Nephron (organoid): ENCODE measurements at regions not wholly inside any gene's neighbourhood (a gene's known extent, or its start where the extent isn't known, plus 50 kb on each side); places are given as distances from the start of the nearest gene placed in this dataset.

Experiments used
- H3K27ac Mint-ChIP-seq, 3 experiments: 2 replicates each; pipeline ENCODE4 v1.8.0; 2020; ENCODE audit warnings: mixed read lengths in 3 of 3, mild to moderate bottlenecking in 2 of 3, moderate library complexity in 1 of 3
- H3K27me3 Mint-ChIP-seq: 2 replicates; pipeline ENCODE4 v1.8.0; 2021; ENCODE audit warnings: low read depth, mild to moderate bottlenecking, moderate library complexity, mixed read lengths
- H3K36me3 Mint-ChIP-seq: 2 replicates; pipeline ENCODE4 v1.8.0; 2020; ENCODE audit warnings: low read depth, mixed read lengths
- H3K4me1 Mint-ChIP-seq: 2 replicates; pipeline ENCODE4 v1.8.0; 2020; ENCODE audit warnings: mixed read lengths
- H3K4me3 Mint-ChIP-seq, 3 experiments: 2 replicates each; pipeline ENCODE4 v1.8.0; 2020; ENCODE audit warnings: mild to moderate bottlenecking in 3 of 3, mixed read lengths in 3 of 3, moderate library complexity in 2 of 3
- H3K9me3 Mint-ChIP-seq: 2 replicates; pipeline ENCODE4 v1.8.0; 2020; ENCODE audit warnings: mixed read lengths
- CTCF ChIP-seq, 3 experiments: fragments of 200-600 bp; sonication (generic); IDR thresholded peaks; one replicate each; pipeline ENCODE4 v1.5.0; 2021; ENCODE audit warnings: antibody characterized with exemption in 3 of 3; ENCODE audit not compliant: unreplicated experiment in 3 of 3

DNA sequence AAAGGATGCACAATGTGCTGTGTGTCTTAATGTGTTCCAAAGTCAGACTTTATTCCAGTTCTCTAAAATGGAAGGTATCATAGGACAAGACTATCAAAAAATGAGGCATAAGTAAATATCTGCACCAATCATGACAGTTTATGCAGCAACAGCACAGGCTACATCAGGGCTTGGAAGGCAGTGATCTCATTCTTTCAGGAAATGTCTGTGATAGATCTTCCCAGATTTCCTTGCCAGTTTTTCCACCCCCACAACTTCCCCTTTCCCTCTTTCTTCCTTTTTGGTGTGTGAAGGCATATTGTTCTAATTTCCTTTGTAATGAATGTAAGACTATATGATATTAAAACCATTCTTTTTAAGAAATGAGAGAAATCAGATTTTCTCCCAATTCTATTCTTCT, 326.7 kb downstream of the ATP23 start:
- Mint-ChIP-seq H3K4me1 (peaks cover 33% of the 10 kb centered on the region), H3K27ac (peak overlapping the region; percentile 28 to 59 (median 58)), H3K9me3 (no peaks in the 10 kb centered on the region), H3K4me3 (no peak overlapping the region), H3K36me3 (no peaks in the 10 kb centered on the region), H3K27me3 (no peaks in the 10 kb centered on the region)
- no peak for TF ChIP-seq CTCF (IDR thresholded peaks at IDR 0.05; ENCODE audit: unreplicated experiment in 3 of 3)

GRCh38 chr12:58269476-58269875, 328.1 kb downstream of the ATP23 start:
- Mint-ChIP-seq H3K27ac (peak overlapping the region; percentile 6 to 58 (median 29)), H3K4me1 (peaks cover 33% of the 10 kb centered on the region)

GRCh38 chr12:58270966-58271705, 329.8 kb downstream of the ATP23 start:
- H3K27me3 Mint-ChIP-seq = no peaks in the 10 kb centered on the region
- H3K36me3 Mint-ChIP-seq = no peaks in the 10 kb centered on the region
- peaks cover 3% of the 10 kb centered on the region for H3K9me3 Mint-ChIP-seq
- peaks cover 33% of the 10 kb centered on the region for H3K4me1 Mint-ChIP-seq
- H3K27ac Mint-ChIP-seq = peak overlapping the region in 1 of 3 experiments; percentile 8
- no peak overlapping the region for H3K4me3 Mint-ChIP-seq
- no peak for TF ChIP-seq CTCF (IDR thresholded peaks at IDR 0.05; ENCODE audit: unreplicated experiment in 3 of 3)

More at GRCh38 chr12:58269476-58269875, 328.1 kb downstream of the ATP23 start:
- no peaks in the 10 kb centered on the region for H3K36me3 Mint-ChIP-seq
- H3K9me3 Mint-ChIP-seq = no peaks in the 10 kb centered on the region
- H3K4me3 Mint-ChIP-seq = no peak overlapping the region
- no peaks in the 10 kb centered on the region for H3K27me3 Mint-ChIP-seq
- TF ChIP-seq CTCF (IDR thresholded peaks at IDR 0.05; ENCODE audit: unreplicated experiment in 3 of 3) = no peak

- Mint-ChIP-seq H3K9me3 (peaks cover 12% of the 10 kb centered on the region), H3K27ac (no peak overlapping the region), H3K4me3 (no peak overlapping the region), H3K36me3 (no peaks in the 10 kb centered on the region), H3K4me1 (peaks cover 33% of the 10 kb centered on the region), H3K27me3 (no peaks in the 10 kb centered on the region)
- no peak for TF ChIP-seq CTCF (IDR thresholded peaks at IDR 0.05; ENCODE audit: unreplicated experiment in 3 of 3)
Observed at GRCh38 chr12:58272461-58272860, 331.1 kb downstream of the ATP23 start.

DNA sequence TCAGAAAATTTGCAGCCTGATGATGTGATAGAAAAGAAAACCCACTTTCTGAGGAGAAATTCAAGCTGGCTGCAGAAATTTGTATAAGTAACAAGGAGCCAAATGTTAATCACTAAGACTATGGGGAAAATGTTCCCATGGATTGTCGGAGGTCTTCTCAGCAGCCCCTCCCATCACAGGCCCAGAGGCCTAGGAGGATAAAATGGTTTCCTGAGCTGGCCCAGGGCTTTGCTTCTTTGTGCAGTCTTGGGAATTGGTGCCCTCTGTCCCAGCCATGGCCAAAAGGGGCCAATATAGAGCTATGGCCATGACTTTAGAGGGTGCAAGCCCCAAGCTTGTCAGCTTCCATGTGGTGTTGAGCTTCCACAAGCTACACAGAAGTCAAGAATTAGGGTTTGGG, 335.9 kb downstream of the ATP23 start:
- Mint-ChIP-seq H3K9me3 (peaks cover 37% of the 10 kb centered on the region), H3K4me1 (no peaks in the 10 kb centered on the region), H3K27me3 (no peaks in the 10 kb centered on the region), H3K36me3 (peaks cover 4% of the 10 kb centered on the region), H3K27ac (no peak overlapping the region), H3K4me3 (no peak overlapping the region)
- no peak for TF ChIP-seq CTCF (IDR thresholded peaks at IDR 0.05; ENCODE audit: unreplicated experiment in 3 of 3)

DNA sequence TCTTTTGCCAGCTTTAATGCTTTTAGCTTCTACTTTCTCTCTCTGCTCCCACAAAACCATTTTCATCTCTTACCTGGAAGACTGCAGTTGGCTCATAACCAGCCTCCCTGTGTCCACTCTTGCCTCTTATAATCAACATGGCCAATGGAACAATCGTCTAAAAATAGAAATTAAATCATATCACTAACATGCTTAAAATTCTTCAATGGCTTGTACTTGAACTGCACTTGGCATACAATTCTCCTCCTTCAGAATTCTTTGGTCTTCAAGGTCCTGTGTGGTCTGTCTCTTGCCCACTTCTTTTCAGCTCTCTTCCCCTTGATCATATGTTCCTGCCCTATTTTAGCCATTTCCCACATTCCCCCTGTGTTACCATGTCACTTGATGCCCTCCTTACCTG, 342.2 kb downstream of the ATP23 start:
- Mint-ChIP-seq H3K27ac (peak overlapping the region in 2 of 3 experiments; percentile 45 to 73), H3K27me3 (peaks cover 3% of the 10 kb centered on the region), H3K4me1 (peaks cover 37% of the 10 kb centered on the region), H3K9me3 (peaks cover 34% of the 10 kb centered on the region), H3K4me3 (no peak overlapping the region), H3K36me3 (peaks cover 9% of the 10 kb centered on the region)
- no peak for TF ChIP-seq CTCF (IDR thresholded peaks at IDR 0.05; ENCODE audit: unreplicated experiment in 3 of 3)
